ENCODE measurements at regions not wholly inside any gene's neighbourhood (a gene's known extent, or its start where the extent isn't known, plus 50 kb on each side); places are given as distances from the start of the nearest gene placed in this dataset.

GRCh38 chr3:107992976-107993684 lies 97.7 kb downstream of the CD47 start:
- Histone ChIP-seq H3K9ac (ENCODE audit: low read depth in 1 of 2, low read length in 2 of 2) (no peak overlapping the region), H3K36me3 (ENCODE audit: control insufficient read depth in 1 of 2, insufficient read depth in 2 of 2, low read length in 2 of 2) (no peaks in the 10 kb centered on the region), H3K4me1 (ENCODE audit: control insufficient read depth in 1 of 2, insufficient read depth in 2 of 2, low read length in 2 of 2) (peaks cover 4 to 10% of the 10 kb centered on the region in 2 donors), H3K9me3 (ENCODE audit: control insufficient read depth in 1 of 2, low read length in 2 of 2) (no peaks in the 10 kb centered on the region), H3K27me3 (ENCODE audit: control insufficient read depth in 1 of 2, insufficient read depth in 2 of 2, low read length in 2 of 2) (no peaks in the 10 kb centered on the region), H3K4me3 (ENCODE audit: low read depth in 1 of 2, low read length in 2 of 2) (no peak overlapping the region), H3K27ac (ENCODE audit: low read depth, low read length) (no peak overlapping the region)

- Histone ChIP-seq H3K9ac (ENCODE audit: low read depth in 1 of 2, low read length in 2 of 2) (no peak overlapping the region), H3K27ac (ENCODE audit: low read depth, low read length) (no peak overlapping the region), H3K9me3 (ENCODE audit: control insufficient read depth in 1 of 2, low read length in 2 of 2) (no peaks in the 10 kb centered on the region), H3K4me1 (ENCODE audit: control insufficient read depth in 1 of 2, insufficient read depth in 2 of 2, low read length in 2 of 2) (peaks cover 10 to 23% of the 10 kb centered on the region in 2 donors), H3K4me3 (ENCODE audit: low read depth in 1 of 2, low read length in 2 of 2) (no peak overlapping the region), H3K36me3 (ENCODE audit: control insufficient read depth in 1 of 2, insufficient read depth in 2 of 2, low read length in 2 of 2) (no peaks in the 10 kb centered on the region), H3K27me3 (ENCODE audit: control insufficient read depth in 1 of 2, insufficient read depth in 2 of 2, low read length in 2 of 2) (no peaks in the 10 kb centered on the region)
Observed at GRCh38 chr3:107990926-107991325, 99.9 kb downstream of the CD47 start.

- no peaks in the 10 kb centered on the region for H3K9me3 ChIP-seq (ENCODE audit: control insufficient read depth in 1 of 2, low read length in 2 of 2)
- H3K9ac ChIP-seq (ENCODE audit: low read depth in 1 of 2, low read length in 2 of 2): no peak overlapping the region
- H3K4me3 ChIP-seq (ENCODE audit: low read depth in 1 of 2, low read length in 2 of 2): no peak overlapping the region
- no peaks in the 10 kb centered on the region for H3K36me3 ChIP-seq (ENCODE audit: control insufficient read depth in 1 of 2, insufficient read depth in 2 of 2, low read length in 2 of 2)
- no peaks in the 10 kb centered on the region for H3K27me3 ChIP-seq (ENCODE audit: control insufficient read depth in 1 of 2, insufficient read depth in 2 of 2, low read length in 2 of 2)
- H3K4me1 ChIP-seq (ENCODE audit: control insufficient read depth in 1 of 2, insufficient read depth in 2 of 2, low read length in 2 of 2): peaks cover 10 to 23% of the 10 kb centered on the region in 2 donors
- no peak overlapping the region for H3K27ac ChIP-seq (ENCODE audit: low read depth, low read length)
Observed at GRCh38 chr3:107990433-107990832, 100.4 kb downstream of the CD47 start.

- Histone ChIP-seq H3K36me3 (ENCODE audit: control insufficient read depth in 1 of 2, insufficient read depth in 2 of 2, low read length in 2 of 2) (no peaks in the 10 kb centered on the region), H3K27me3 (ENCODE audit: control insufficient read depth in 1 of 2, insufficient read depth in 2 of 2, low read length in 2 of 2) (no peaks in the 10 kb centered on the region), H3K9me3 (ENCODE audit: control insufficient read depth in 1 of 2, low read length in 2 of 2) (no peaks in the 10 kb centered on the region), H3K4me3 (ENCODE audit: low read depth in 1 of 2, low read length in 2 of 2) (no peak overlapping the region), H3K9ac (ENCODE audit: low read depth in 1 of 2, low read length in 2 of 2) (no peak overlapping the region), H3K4me1 (ENCODE audit: control insufficient read depth in 1 of 2, insufficient read depth in 2 of 2, low read length in 2 of 2) (peaks cover 10 to 23% of the 10 kb centered on the region in 2 donors), H3K27ac (ENCODE audit: low read depth, low read length) (no peak overlapping the region)
Observed at GRCh38 chr3:107989661-107990060, 101.2 kb downstream of the CD47 start.

- no peaks in the 10 kb centered on the region for H3K27me3 ChIP-seq (ENCODE audit: control insufficient read depth in 1 of 2, insufficient read depth in 2 of 2, low read length in 2 of 2)
Observed at GRCh38 chr3:107988460-107989175, 102.2 kb downstream of the CD47 start.

GRCh38 chr3:107987036-107987939 lies 103.5 kb downstream of the CD47 start:
- Histone ChIP-seq H3K9me3 (ENCODE audit: control insufficient read depth in 1 of 2, low read length in 2 of 2) (no peaks in the 10 kb centered on the region), H3K27ac (ENCODE audit: low read depth, low read length) (no peak overlapping the region), H3K27me3 (ENCODE audit: control insufficient read depth in 1 of 2, insufficient read depth in 2 of 2, low read length in 2 of 2) (no peaks in the 10 kb centered on the region), H3K9ac (ENCODE audit: low read depth in 1 of 2, low read length in 2 of 2) (no peak overlapping the region), H3K4me3 (ENCODE audit: low read depth in 1 of 2, low read length in 2 of 2) (no peak overlapping the region), H3K4me1 (ENCODE audit: control insufficient read depth in 1 of 2, insufficient read depth in 2 of 2, low read length in 2 of 2) (peaks cover 10 to 23% of the 10 kb centered on the region in 2 donors), H3K36me3 (ENCODE audit: control insufficient read depth in 1 of 2, insufficient read depth in 2 of 2, low read length in 2 of 2) (no peaks in the 10 kb centered on the region)

More at GRCh38 chr3:107988460-107989175, 102.2 kb downstream of the CD47 start:
- no peak overlapping the region for H3K4me3 ChIP-seq (ENCODE audit: low read depth in 1 of 2, low read length in 2 of 2)
- H3K9ac ChIP-seq (ENCODE audit: low read depth in 1 of 2, low read length in 2 of 2): no peak overlapping the region
- no peaks in the 10 kb centered on the region for H3K9me3 ChIP-seq (ENCODE audit: control insufficient read depth in 1 of 2, low read length in 2 of 2)
- no peaks in the 10 kb centered on the region for H3K36me3 ChIP-seq (ENCODE audit: control insufficient read depth in 1 of 2, insufficient read depth in 2 of 2, low read length in 2 of 2)
- no peak overlapping the region for H3K27ac ChIP-seq (ENCODE audit: low read depth, low read length)
- H3K4me1 ChIP-seq (ENCODE audit: control insufficient read depth in 1 of 2, insufficient read depth in 2 of 2, low read length in 2 of 2): peaks cover 10 to 23% of the 10 kb centered on the region in 2 donors

- no peaks in the 10 kb centered on the region for H3K9me3 ChIP-seq (ENCODE audit: control insufficient read depth in 1 of 2, low read length in 2 of 2)
- no peaks in the 10 kb centered on the region for H3K27me3 ChIP-seq (ENCODE audit: control insufficient read depth in 1 of 2, insufficient read depth in 2 of 2, low read length in 2 of 2)
- H3K36me3 ChIP-seq (ENCODE audit: control insufficient read depth in 1 of 2, insufficient read depth in 2 of 2, low read length in 2 of 2): no peaks in the 10 kb centered on the region
- H3K4me3 ChIP-seq (ENCODE audit: low read depth in 1 of 2, low read length in 2 of 2): no peak overlapping the region
- H3K4me1 ChIP-seq (ENCODE audit: control insufficient read depth in 1 of 2, insufficient read depth in 2 of 2, low read length in 2 of 2): peaks cover 12 to 28% of the 10 kb centered on the region in 2 donors
- H3K9ac ChIP-seq (ENCODE audit: low read depth in 1 of 2, low read length in 2 of 2): no peak overlapping the region
- H3K27ac ChIP-seq (ENCODE audit: low read depth, low read length): no peak overlapping the region
Observed at GRCh38 chr3:107986505-107986904, 104.3 kb downstream of the CD47 start.

- Histone ChIP-seq H3K36me3 (ENCODE audit: control insufficient read depth in 1 of 2, insufficient read depth in 2 of 2, low read length in 2 of 2) (no peaks in the 10 kb centered on the region), H3K4me3 (ENCODE audit: low read depth in 1 of 2, low read length in 2 of 2) (no peak overlapping the region), H3K27me3 (ENCODE audit: control insufficient read depth in 1 of 2, insufficient read depth in 2 of 2, low read length in 2 of 2) (no peaks in the 10 kb centered on the region), H3K27ac (ENCODE audit: low read depth, low read length) (no peak overlapping the region), H3K4me1 (ENCODE audit: control insufficient read depth in 1 of 2, insufficient read depth in 2 of 2, low read length in 2 of 2) (peaks cover 16 to 32% of the 10 kb centered on the region in 2 donors), H3K9ac (ENCODE audit: low read depth in 1 of 2, low read length in 2 of 2) (no peak overlapping the region), H3K9me3 (ENCODE audit: control insufficient read depth in 1 of 2, low read length in 2 of 2) (no peaks in the 10 kb centered on the region)
Observed at GRCh38 chr3:107985496-107985895, 105.3 kb downstream of the CD47 start.

GRCh38 chr3:107983247-107983646 lies 107.6 kb downstream of the CD47 start:
- peaks cover 17 to 35% of the 10 kb centered on the region in 2 donors for H3K4me1 ChIP-seq (ENCODE audit: control insufficient read depth in 1 of 2, insufficient read depth in 2 of 2, low read length in 2 of 2)
- H3K27me3 ChIP-seq (ENCODE audit: control insufficient read depth in 1 of 2, insufficient read depth in 2 of 2, low read length in 2 of 2): no peaks in the 10 kb centered on the region
- H3K9me3 ChIP-seq (ENCODE audit: control insufficient read depth in 1 of 2, low read length in 2 of 2): no peaks in the 10 kb centered on the region
- H3K36me3 ChIP-seq (ENCODE audit: control insufficient read depth in 1 of 2, insufficient read depth in 2 of 2, low read length in 2 of 2): no peaks in the 10 kb centered on the region
- H3K4me3 ChIP-seq (ENCODE audit: low read depth in 1 of 2, low read length in 2 of 2): no peak overlapping the region
- H3K27ac ChIP-seq (ENCODE audit: low read depth, low read length): no peak overlapping the region
- H3K9ac ChIP-seq (ENCODE audit: low read depth in 1 of 2, low read length in 2 of 2): no peak overlapping the region

GRCh38 chr3:107982165-107982564 lies 108.7 kb downstream of the CD47 start:
- no peak overlapping the region for H3K27ac ChIP-seq (ENCODE audit: low read depth, low read length)
- H3K36me3 ChIP-seq (ENCODE audit: control insufficient read depth in 1 of 2, insufficient read depth in 2 of 2, low read length in 2 of 2): no peaks in the 10 kb centered on the region
- H3K9me3 ChIP-seq (ENCODE audit: control insufficient read depth in 1 of 2, low read length in 2 of 2): no peaks in the 10 kb centered on the region
- H3K9ac ChIP-seq (ENCODE audit: low read depth in 1 of 2, low read length in 2 of 2): no peak overlapping the region
- no peaks in the 10 kb centered on the region for H3K27me3 ChIP-seq (ENCODE audit: control insufficient read depth in 1 of 2, insufficient read depth in 2 of 2, low read length in 2 of 2)
- H3K4me3 ChIP-seq (ENCODE audit: low read depth in 1 of 2, low read length in 2 of 2): no peak overlapping the region
- peaks cover 11 to 31% of the 10 kb centered on the region in 2 donors for H3K4me1 ChIP-seq (ENCODE audit: control insufficient read depth in 1 of 2, insufficient read depth in 2 of 2, low read length in 2 of 2)

Measured in duodenal mucosa (tissue), 2 donors.